ENCODE measurements at regions not wholly inside any gene's neighbourhood (a gene's known extent, or its start where the extent isn't known, plus 50 kb on each side); places are given as distances from the start of the nearest gene placed in this dataset.

- DNase-seq (ENCODE audit: low spot score), result no peak
Measured at GRCh38 chr1:181858135-181858534, 203.4 kb downstream of the ZNF648 start.
